HepG2 (cell line): ENCODE measurements at regions not wholly inside any gene's neighbourhood (a gene's known extent, or its start where the extent isn't known, plus 50 kb on each side); places are given as distances from the start of the nearest gene placed in this dataset.

Experiments
- ATAC-seq: fragments of 200-7000 bp; cut with Tn5 transposase; 3 replicates; pipeline ENCODE4 v1.9.1; 2020; ENCODE audit warnings: mild to moderate bottlenecking, moderate library complexity
- BruUV-seq: library from RNA; stranded (reverse); fragments of 400-500 nt; replicated peaks from 2 replicates; lab custom pipeline; 2021; lab: Mats Ljungman, UMichigan
- CTCF ChIA-PET: fragments of 300-600 bp; formaldehyde crosslinking; extraction: SDS; loops from one replicate; lab custom pipeline; 2021; ENCODE audit warnings: low total read pairs, inconsistent platforms, low intra/inter-chr PET ratio; lab: Yijun Ruan, JAX
- POLR2A ChIA-PET: fragments of 350-600 bp; sonication (Branson Sonifier 250); formaldehyde crosslinking; loops from one replicate; lab custom pipeline; 2020; ENCODE audit warnings: antibody characterized with exemption, inconsistent platforms; lab: Yijun Ruan, JAX
- DNase-seq: peaks from one replicate; pipeline ENCODE4 v3.0.0-alpha.2; 2015; ENCODE audit warnings: low spot score
- FAIRE-seq: peaks from 3 replicates; lab custom pipeline; 2011; peaks lifted over from hg19 to GRCh38; lab: Jason Lieb, UNC
- H2AFZ ChIP-seq: one replicate; pipeline ENCODE4 v1.6.1; 2011; ENCODE audit warnings: low read length, inconsistent platforms
- H3K27ac ChIP-seq: fragments of 300-600 bp; 3 replicates; pipeline ENCODE4 v1.8.0; 2011; ENCODE audit warnings: mixed run types, mild to moderate bottlenecking, mixed read lengths, low read length, inconsistent platforms; ENCODE audit not compliant: insufficient read depth; ENCODE audit errors: extremely low read length
- H3K27me3 ChIP-seq, 2 experiments: fragments of 200-600 bp in 1 of 2; 2 replicates in 1 of 2; 3 replicates in 1 of 2; pipeline versions ENCODE4 v1.6.0 to v1.8.0; 2011; ENCODE audit warnings: low read length in 2 of 2, mild to moderate bottlenecking in 2 of 2, moderate library complexity in 2 of 2, inconsistent platforms in 1 of 2; ENCODE audit not compliant: insufficient read depth in 2 of 2, control insufficient read depth in 1 of 2
- H3K36me3 ChIP-seq, 2 experiments: fragments of 200-600 bp in 1 of 2; replicated peaks in 1 of 2; 2 replicates in 1 of 2; 3 replicates in 1 of 2; pipeline versions ENCODE4 v1.5.1 to v1.8.0; 2011; ENCODE audit warnings: low read length in 2 of 2, inconsistent platforms in 1 of 2; ENCODE audit not compliant: insufficient read depth in 2 of 2, control insufficient read depth in 1 of 2
- H3K4me1 ChIP-seq: 2 replicates; pipeline ENCODE4 v1.5.1; 2012; ENCODE audit warnings: low read length, inconsistent platforms; ENCODE audit not compliant: insufficient read depth
- H3K4me2 ChIP-seq: 2 replicates; pipeline ENCODE4 v1.6.0; 2011; ENCODE audit warnings: low read depth, low read length, inconsistent platforms
- H3K4me3 ChIP-seq, 3 experiments: fragments of 200-600 bp in 1 of 3; sonication (generic), shearing (Covaris generic) in 1 of 3; replicated peaks in 1 of 3; 2 replicates each; pipeline ENCODE4 v1.5.1; 2011 to 2016; ENCODE audit warnings: low read length in 3 of 3, inconsistent platforms in 2 of 3, low read depth in 2 of 3, mild to moderate bottlenecking in 2 of 3, control low read depth in 1 of 3, mixed read lengths in 1 of 3; ENCODE audit not compliant: insufficient read depth in 1 of 3
- H3K79me2 ChIP-seq: one replicate; pipeline ENCODE4 v1.6.1; 2011; ENCODE audit warnings: low read length, inconsistent platforms; ENCODE audit not compliant: insufficient read depth
- H3K9ac ChIP-seq: 2 replicates; pipeline ENCODE4 v1.6.0; 2011; ENCODE audit warnings: mild to moderate bottlenecking, low read depth, low read length, inconsistent platforms; ENCODE audit not compliant: insufficient read depth
- H3K9me3 ChIP-seq: 2 replicates; pipeline ENCODE4 v1.5.1; 2012; ENCODE audit warnings: mild to moderate bottlenecking, low read length
- H4K20me1 ChIP-seq: 2 replicates; pipeline ENCODE4 v1.6.0; 2011; ENCODE audit warnings: inconsistent platforms, mild to moderate bottlenecking, low read length, moderate library complexity; ENCODE audit not compliant: insufficient read depth
- ARNT2 ChIP-seq: sonication (generic); formaldehyde crosslinking; IDR thresholded peaks from 2 replicates; pipeline ENCODE4 v1.8.0; 2022; ENCODE audit warnings: mild to moderate bottlenecking, low read depth, missing genetic modification reagents, moderate library complexity
- ATM ChIP-seq: fragments of 450-650 bp; IDR thresholded peaks from 2 replicates; pipeline ENCODE4 v1.7.1; 2017; ENCODE audit warnings: mild to moderate bottlenecking, borderline replicate concordance
- HOXD1 ChIP-seq: sonication (generic); formaldehyde crosslinking; IDR thresholded peaks from 2 replicates; pipeline ENCODE4 v1.5.0; 2020; ENCODE audit warnings: missing genetic modification reagents
- MTA3 ChIP-seq: sonication (generic); formaldehyde crosslinking; IDR thresholded peaks from 2 replicates; pipeline ENCODE4 v1.4.0; 2020; ENCODE audit warnings: missing genetic modification reagents
- PCBP2 ChIP-seq: fragments of 200-400 bp; formaldehyde crosslinking; optimal IDR thresholded peaks from 2 replicates; pipeline ENCODE3; 2018; ENCODE audit warnings: low read length, low read depth; ENCODE audit not compliant: poor library complexity, severe bottlenecking
- RXRA ChIP-seq: sonication (generic); formaldehyde crosslinking; IDR thresholded peaks from 2 replicates; pipeline ENCODE4 v1.5.1; 2020; ENCODE audit warnings: missing genetic modification reagents
- ZBTB33 ChIP-seq: sonication (generic); formaldehyde crosslinking; IDR thresholded peaks from 2 replicates; pipeline ENCODE4 v1.4.0; 2020; ENCODE audit warnings: missing genetic modification reagents
- ZNF256 ChIP-seq: sonication (generic); formaldehyde crosslinking; conservative IDR thresholded peaks from 2 replicates; pipeline ENCODE4 v1.4.0; 2020; ENCODE audit warnings: missing genetic modification reagents
- ZNF652 ChIP-seq: IDR thresholded peaks from 2 replicates; pipeline ENCODE4 v1.6.1; 2016; ENCODE audit warnings: low read depth, borderline replicate concordance
- ZNF770 ChIP-seq: sonication (generic); formaldehyde crosslinking; IDR thresholded peaks from 2 replicates; pipeline ENCODE4 v1.5.0; 2020; ENCODE audit warnings: mild to moderate bottlenecking, missing genetic modification reagents
- ZNF841 ChIP-seq: sonication (generic); formaldehyde crosslinking; IDR thresholded peaks from 2 replicates; pipeline ENCODE4 v1.8.1; 2023; ENCODE audit warnings: missing genetic modification reagents, borderline replicate concordance
- WGBS: methylation state at CpG from one replicate; pipeline ENCODE4 v1.1.6; 2017; ENCODE audit warnings: low lambda C conversion rate; 5-methylcytosine and 5-hydroxymethylcytosine counted together
- in situ Hi-C: cut with HindIII; loops from 2 replicates; pipeline ENCODE4 v1.10.0; 2017; ENCODE audit warnings: low pct_unique_long_range_greater_than_20kb; ENCODE audit not compliant: extremely low pct_ligation_motif_present
- intact Hi-C: fragments of 100-400 bp; cut with micrococcal nuclease; formaldehyde crosslinking; loops from one replicate; pipeline ENCODE4 v1.10.0; 2022; ENCODE audit not compliant: unreplicated experiment
- TF ChIP-seq, protein P1 (sequence below): sonication (generic); formaldehyde crosslinking; IDR thresholded peaks from 2 replicates; pipeline ENCODE4 v1.5.1; 2020; ENCODE audit warnings: mild to moderate bottlenecking, missing genetic modification reagents, borderline replicate concordance

DNA sequence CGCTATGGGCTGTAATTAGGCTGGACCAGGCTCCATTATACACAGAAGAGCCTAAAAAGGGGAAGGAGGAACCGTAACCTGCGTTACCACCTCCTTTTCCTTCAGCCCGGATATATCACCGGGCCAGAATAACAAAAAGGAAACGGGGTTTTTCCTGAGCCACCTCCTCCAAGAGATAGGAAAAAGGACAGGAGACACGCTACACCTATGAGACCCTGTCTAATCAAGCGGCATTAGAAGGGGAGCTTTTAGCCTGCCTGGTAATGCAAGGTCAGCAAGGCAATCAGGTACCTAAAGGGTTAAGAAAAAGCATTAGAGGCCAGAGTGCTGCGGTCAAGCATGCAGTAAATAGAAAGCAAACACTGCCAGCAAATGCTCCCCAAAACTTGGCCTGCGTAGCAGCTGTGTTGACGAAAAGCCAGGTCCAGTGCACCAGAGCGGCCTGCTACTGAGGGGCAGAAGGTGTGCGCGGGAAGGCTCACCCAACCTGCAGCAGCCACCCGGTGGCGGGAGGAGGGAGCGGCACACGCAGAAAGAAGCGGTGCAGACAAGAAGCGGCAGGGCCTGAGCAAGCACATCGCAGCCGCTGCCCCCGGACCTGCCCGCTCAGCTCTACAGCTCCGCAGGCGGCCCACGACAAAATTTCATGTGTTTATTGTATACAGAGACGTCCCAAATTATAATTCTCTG lies 1466.1 kb downstream of the UQCRFS1 start:
- H3K27ac ChIP-seq = no peak overlapping the region
- ATAC-seq (no peak), DNase-seq (no peak), FAIRE-seq (no peak)
- ChIA-PET CTCF (no interaction called here), POLR2A (no interaction called here)
- no peaks in the 10 kb centered on the region for H3K27me3 ChIP-seq
- H3K4me2 ChIP-seq = no peak overlapping the region
- no peaks in the 10 kb centered on the region for H3K36me3 ChIP-seq
- no peak overlapping the region for H3K4me3 ChIP-seq
- H3K79me2 ChIP-seq = no peaks in the 10 kb centered on the region
- no peak for TF ChIP-seq HOXD1 (CRISPR knock-in tag)
- no peak for TF ChIP-seq ZNF770 (CRISPR knock-in tag)
- TF ChIP-seq RXRA = no peak
- TF ChIP-seq ZNF256 = no peak
- TF ChIP-seq ZNF841 (CRISPR knock-in tag) = no peak
- TF ChIP-seq ZNF652 (CRISPR knock-in tag) = peak; percentile 34; the same call in 1 of the 2 replicates
- no peak for TF ChIP-seq ARNT2
- no peak for TF ChIP-seq MTA3
- peak; percentile 91 for TF ChIP-seq ZBTB33
- TF ChIP-seq, protein P1, sequence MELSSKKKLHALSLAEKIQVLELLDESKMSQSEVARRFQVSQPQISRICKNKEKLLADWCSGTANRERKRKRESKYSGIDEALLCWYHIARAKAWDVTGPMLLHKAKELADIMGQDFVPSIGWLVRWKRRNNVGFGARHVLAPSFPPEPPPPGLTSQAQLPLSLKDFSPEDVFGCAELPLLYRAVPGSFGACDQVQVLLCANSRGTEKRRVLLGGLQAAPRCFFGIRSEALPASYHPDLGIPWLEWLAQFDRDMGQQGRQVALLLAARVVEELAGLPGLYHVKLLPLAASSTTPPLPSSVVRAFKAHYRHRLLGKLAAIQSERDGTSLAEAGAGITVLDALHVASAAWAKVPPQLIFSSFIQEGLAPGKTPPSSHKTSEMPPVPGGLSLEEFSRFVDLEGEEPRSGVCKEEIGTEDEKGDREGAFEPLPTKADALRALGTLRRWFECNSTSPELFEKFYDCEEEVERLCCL (CRISPR knock-in tag) = no peak
- no peak for TF ChIP-seq ATM
- no peak for TF ChIP-seq PCBP2
- intact Hi-C loops (no loop called here), in situ Hi-C loops (no loop called here)
- BruUV-seq = no TSS peak
- H3K9me3 ChIP-seq = peaks cover 67% of the 10 kb centered on the region
- 87% methylated on average over 28 of the region's 28 CpGs for WGBS
- H2AFZ ChIP-seq = no peak overlapping the region
- H4K20me1 ChIP-seq = no peaks in the 10 kb centered on the region
- no peak overlapping the region for H3K9ac ChIP-seq
- no peaks in the 10 kb centered on the region for H3K4me1 ChIP-seq
